Cardiac muscle cell (in vitro differentiated cells and primary cell): ENCODE measurements at regions not wholly inside any gene's neighbourhood (a gene's known extent, or its start where the extent isn't known, plus 50 kb on each side); places are given as distances from the start of the nearest gene placed in this dataset.
A peak's percentile ranks its signal among the peaks of the same experiment; 100 is the strongest.

Source experiments
- DNase-seq, 2 donors: peaks; one replicate each; pipeline versions ENCODE4 v3.0.0 to v3.0.0-alpha.2; 2010 to 2017; ENCODE audit warnings: low read depth in 1 of 2, low spot score in 1 of 2
- H3K27ac ChIP-seq: fragments of 200-600 bp; sonication (generic); 2 replicates; pipeline ENCODE4 v1.5.1; 2016
- H3K27me3 ChIP-seq: fragments of 200-600 bp; sonication (generic); 2 replicates; pipeline ENCODE4 v1.6.0; 2016; ENCODE audit warnings: control low read depth
- H3K36me3 ChIP-seq: fragments of 200-600 bp; sonication (generic); 2 replicates; pipeline ENCODE4 v1.5.1; 2016; ENCODE audit warnings: control low read depth
- H3K4me1 ChIP-seq: fragments of 200-600 bp; sonication (generic); 2 replicates; pipeline ENCODE4 v1.8.1; 2017; ENCODE audit warnings: low read depth, mild to moderate bottlenecking, mixed run types
- H3K4me3 ChIP-seq: fragments of 200-600 bp; sonication (generic); 2 replicates; pipeline ENCODE4 v1.5.1; 2016; ENCODE audit warnings: mild to moderate bottlenecking
- H3K9me3 ChIP-seq: fragments of 200-600 bp; sonication (generic); 2 replicates; pipeline ENCODE4 v1.5.1; 2017; ENCODE audit warnings: low read depth, mild to moderate bottlenecking, control low read depth
- CTCF ChIP-seq: IDR thresholded peaks from 2 replicates; pipeline ENCODE4 v1.5.1; 2012; ENCODE audit warnings: low read depth, mild to moderate bottlenecking, low read length

GRCh38 chr2:19027626-19028025 is 330.8 kb downstream of the OSR1 start:
- Histone ChIP-seq H3K27me3 (no peaks in the 10 kb centered on the region), H3K36me3 (no peaks in the 10 kb centered on the region), H3K4me3 (no peak overlapping the region), H3K27ac (no peak overlapping the region), H3K9me3 (no peaks in the 10 kb centered on the region), H3K4me1 (no peaks in the 10 kb centered on the region)
- no peak for TF ChIP-seq CTCF
- DNase-seq: no peak

- H3K27ac ChIP-seq: no peak overlapping the region
- TF ChIP-seq CTCF: no peak
- no peaks in the 10 kb centered on the region for H3K9me3 ChIP-seq
- H3K4me3 ChIP-seq: no peak overlapping the region
- H3K27me3 ChIP-seq: no peaks in the 10 kb centered on the region
- no peaks in the 10 kb centered on the region for H3K4me1 ChIP-seq
- H3K36me3 ChIP-seq: no peaks in the 10 kb centered on the region
- DNase-seq: no peak
These were observed 332.2 kb downstream of the OSR1 start for GRCh38 chr2:19026261-19026660.

- Histone ChIP-seq H3K27ac (no peak overlapping the region), H3K27me3 (no peaks in the 10 kb centered on the region), H3K4me3 (no peak overlapping the region), H3K4me1 (no peaks in the 10 kb centered on the region), H3K36me3 (no peaks in the 10 kb centered on the region), H3K9me3 (no peaks in the 10 kb centered on the region)
- DNase-seq: no peak
- no peak for TF ChIP-seq CTCF
These were observed 336.1 kb downstream of the OSR1 start for GRCh38 chr2:19022334-19022733.

GRCh38 chr2:19021721-19022120 is 336.7 kb downstream of the OSR1 start:
- H3K27me3 ChIP-seq: no peaks in the 10 kb centered on the region
- no peak for TF ChIP-seq CTCF
- H3K36me3 ChIP-seq: no peaks in the 10 kb centered on the region
- DNase-seq: peak in 1 of 2 donors; percentile 21
- no peak overlapping the region for H3K4me3 ChIP-seq
- H3K9me3 ChIP-seq: no peaks in the 10 kb centered on the region
- H3K27ac ChIP-seq: no peak overlapping the region
- no peaks in the 10 kb centered on the region for H3K4me1 ChIP-seq

- Histone ChIP-seq H3K9me3 (no peaks in the 10 kb centered on the region), H3K36me3 (no peaks in the 10 kb centered on the region), H3K4me1 (no peaks in the 10 kb centered on the region), H3K27ac (no peak overlapping the region), H3K27me3 (no peaks in the 10 kb centered on the region), H3K4me3 (no peak overlapping the region)
- TF ChIP-seq CTCF: no peak
- DNase-seq: peak in 1 of 2 donors; percentile 84
These were observed 337.3 kb downstream of the OSR1 start for GRCh38 chr2:19021100-19021476.
